C1 segment of cervical spinal cord (tissue), 14 donors: ENCODE measurements at regions not wholly inside any gene's neighbourhood (a gene's known extent, or its start where the extent isn't known, plus 50 kb on each side); places are given as distances from the start of the nearest gene placed in this dataset.

Experiments
- DNase-seq, 14 donors: peaks; one replicate each; lab custom pipeline; 2025; lab: John Stamatoyannopoulos, UW

GRCh38 chr13:24080134-24080533 lies 80.4 kb upstream of the SPATA13 start:
- no peak for DNase-seq

- DNase-seq, result no peak
These were observed 79.1 kb upstream of the SPATA13 start for GRCh38 chr13:24081387-24081786.

GRCh38 chr13:24083141-24083540 lies 77.4 kb upstream of the SPATA13 start:
- DNase-seq, result no peak

- no peak for DNase-seq
These were observed 76.6 kb upstream of the SPATA13 start for GRCh38 chr13:24083722-24084421.

GRCh38 chr13:24085662-24086061 lies 74.9 kb upstream of the SPATA13 start:
- no peak for DNase-seq

- no peak for DNase-seq
These were observed 73.9 kb upstream of the SPATA13 start for GRCh38 chr13:24086642-24087041.

GRCh38 chr13:24087605-24088225 lies 72.8 kb upstream of the SPATA13 start:
- no peak for DNase-seq

GRCh38 chr13:24090049-24090448 lies 70.5 kb upstream of the SPATA13 start:
- no peak for DNase-seq

- no peak for DNase-seq
These were observed 69.4 kb upstream of the SPATA13 start for GRCh38 chr13:24091080-24091479.

- DNase-seq, result no peak
These were observed 68.4 kb upstream of the SPATA13 start for GRCh38 chr13:24092108-24092507.

- DNase-seq, result no peak
These were observed 67.5 kb upstream of the SPATA13 start for GRCh38 chr13:24093047-24093446.

GRCh38 chr13:24096659-24097058 lies 63.9 kb upstream of the SPATA13 start:
- no peak for DNase-seq

- DNase-seq, result no peak
These were observed 63.5 kb upstream of the SPATA13 start for GRCh38 chr13:24097064-24097463.

- no peak for DNase-seq
These were observed 62.9 kb upstream of the SPATA13 start for GRCh38 chr13:24097667-24098066.

GRCh38 chr13:24099490-24099889 lies 61.0 kb upstream of the SPATA13 start:
- no peak for DNase-seq

GRCh38 chr13:24100188-24100587 lies 60.3 kb upstream of the SPATA13 start:
- no peak for DNase-seq

GRCh38 chr13:24103782-24104372 lies 56.6 kb upstream of the SPATA13 start:
- DNase-seq, result no peak

- no peak for DNase-seq
These were observed 55.8 kb upstream of the SPATA13 start for GRCh38 chr13:24104723-24105122.

GRCh38 chr13:24106429-24106828 lies 54.1 kb upstream of the SPATA13 start:
- DNase-seq, result peak in 9 of 14 donors; percentile 25 to 69 (median 39)

GRCh38 chr13:24107955-24108614 lies 52.4 kb upstream of the SPATA13 start:
- no peak for DNase-seq

- no peak for DNase-seq
These were observed 51.9 kb upstream of the SPATA13 start for GRCh38 chr13:24108615-24108965.

GRCh38 chr13:24110011-24110410 lies 50.5 kb upstream of the SPATA13 start:
- DNase-seq, result no peak
